BLaER1 (cell line): ENCODE measurements at regions not wholly inside any gene's neighbourhood (a gene's known extent, or its start where the extent isn't known, plus 50 kb on each side); places are given as distances from the start of the nearest gene placed in this dataset.
"Not testable (repeated sequence)": the region's sequence is repeated elsewhere in the genome, so short reads cannot be mapped to it uniquely, and the experiment has no call there.

Experiments used
- H3K27ac ChIP-seq: shearing (Covaris generic); formaldehyde crosslinking; 2 replicates; pipeline ENCODE4 v1.8.1; 2022
- H3K27me3 ChIP-seq: shearing (Covaris generic); formaldehyde crosslinking; 2 replicates; pipeline ENCODE4 v1.8.1; 2022
- H3K36me3 ChIP-seq: shearing (Covaris generic); formaldehyde crosslinking; 2 replicates; pipeline ENCODE4 v1.8.1; 2022
- H3K4me1 ChIP-seq: shearing (Covaris generic); formaldehyde crosslinking; 2 replicates; pipeline ENCODE4 v1.8.1; 2022
- H3K4me2 ChIP-seq: shearing (Covaris generic); formaldehyde crosslinking; 2 replicates; pipeline ENCODE4 v1.8.1; 2022
- H3K4me3 ChIP-seq: shearing (Covaris generic); formaldehyde crosslinking; 2 replicates; pipeline ENCODE4 v1.8.1; 2022
- H3K9ac ChIP-seq: shearing (Covaris generic); formaldehyde crosslinking; 2 replicates; pipeline ENCODE4 v1.8.1; 2022
- H3K9me3 ChIP-seq: shearing (Covaris generic); formaldehyde crosslinking; 2 replicates; pipeline ENCODE4 v1.8.1; 2022
- H4K20me1 ChIP-seq: shearing (Covaris generic); formaldehyde crosslinking; 2 replicates; pipeline ENCODE4 v1.8.1; 2022
- Cebpa-rat ChIP-seq: shearing (Covaris generic); IDR thresholded peaks from 2 replicates; pipeline ENCODE4 v1.8.1; 2022

DNA sequence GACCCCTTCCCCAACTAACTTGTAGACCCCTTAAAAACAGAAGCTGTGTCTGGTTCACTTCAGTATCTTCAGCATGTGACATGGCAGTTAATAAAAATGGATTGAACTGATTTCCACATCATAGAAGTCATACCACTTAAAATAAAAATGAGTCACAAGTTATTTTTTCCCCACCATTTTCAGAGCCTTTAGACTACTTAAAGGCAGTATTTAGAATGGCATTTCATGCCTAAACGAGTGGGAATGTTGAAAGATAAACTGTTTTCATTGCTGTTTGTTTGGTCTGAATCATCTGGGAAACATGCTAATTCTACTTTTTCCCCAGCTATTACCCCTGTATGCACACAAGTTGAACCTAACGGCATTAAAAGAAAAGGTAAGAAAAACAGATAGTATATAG lies 324.0 kb downstream of the RAB38 start:
- no peak overlapping the region for H3K9ac ChIP-seq
- no peaks in the 10 kb centered on the region for H3K27me3 ChIP-seq
- no peak for TF ChIP-seq Cebpa-rat
- H3K9me3 ChIP-seq = no peaks in the 10 kb centered on the region
- H3K4me2 ChIP-seq = no peak overlapping the region
- no peaks in the 10 kb centered on the region for H3K4me1 ChIP-seq
- H3K4me3 ChIP-seq = no peak overlapping the region
- no peaks in the 10 kb centered on the region for H4K20me1 ChIP-seq
- no peak overlapping the region for H3K27ac ChIP-seq
- H3K36me3 ChIP-seq = no peaks in the 10 kb centered on the region

DNA sequence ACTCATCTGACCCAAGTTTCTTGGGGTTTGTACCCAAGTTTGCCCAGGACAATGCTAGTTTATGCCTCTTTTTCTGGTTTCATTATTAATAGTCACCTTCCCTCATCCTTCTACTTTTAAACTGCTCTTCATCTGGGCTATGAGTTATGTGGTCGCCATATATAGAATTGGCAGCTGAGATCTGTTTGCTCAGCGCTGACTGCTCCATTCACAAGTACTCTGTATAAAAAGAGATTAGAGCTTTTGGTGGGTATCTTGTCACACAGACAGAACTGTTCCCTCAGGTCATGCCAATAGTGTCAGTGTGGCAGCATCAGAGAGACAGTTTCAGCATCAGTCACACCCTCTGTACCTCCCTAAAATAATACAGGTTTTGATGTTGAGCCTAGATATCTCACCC lies 326.0 kb downstream of the RAB38 start:
- Histone ChIP-seq H3K9ac (no peak overlapping the region), H3K36me3 (no peaks in the 10 kb centered on the region), H3K9me3 (no peaks in the 10 kb centered on the region), H3K4me3 (no peak overlapping the region), H3K4me1 (no peaks in the 10 kb centered on the region), H3K27ac (no peak overlapping the region), H4K20me1 (no peaks in the 10 kb centered on the region), H3K4me2 (no peak overlapping the region), H3K27me3 (no peaks in the 10 kb centered on the region)
- TF ChIP-seq Cebpa-rat = no peak

DNA sequence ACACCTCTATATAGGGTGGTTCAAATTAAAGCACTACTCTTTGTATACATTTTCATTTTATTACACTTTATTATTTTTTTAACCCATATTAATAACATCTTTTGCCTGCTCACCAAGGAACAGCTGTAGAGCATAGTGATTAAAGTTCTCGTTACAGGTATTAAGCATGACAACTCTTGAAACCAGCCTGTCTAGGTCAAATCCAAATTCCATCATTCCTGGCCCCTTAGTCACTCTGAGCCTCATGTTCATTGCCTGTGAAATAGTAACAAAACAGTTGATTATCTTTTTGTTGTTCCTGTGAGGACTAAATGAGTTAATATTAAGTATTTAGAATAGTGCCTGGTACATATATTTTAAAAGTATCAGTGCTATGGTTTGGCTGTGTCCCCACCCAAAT lies 334.5 kb downstream of the RAB38 start:
- H3K4me2 ChIP-seq = no peak overlapping the region
- H3K9me3 ChIP-seq = no peaks in the 10 kb centered on the region
- no peak overlapping the region for H3K27ac ChIP-seq
- no peaks in the 10 kb centered on the region for H3K4me1 ChIP-seq
- no peak overlapping the region for H3K9ac ChIP-seq
- no peaks in the 10 kb centered on the region for H3K36me3 ChIP-seq
- H4K20me1 ChIP-seq = no peaks in the 10 kb centered on the region
- TF ChIP-seq Cebpa-rat = no peak
- H3K4me3 ChIP-seq = no peak overlapping the region
- no peaks in the 10 kb centered on the region for H3K27me3 ChIP-seq

DNA sequence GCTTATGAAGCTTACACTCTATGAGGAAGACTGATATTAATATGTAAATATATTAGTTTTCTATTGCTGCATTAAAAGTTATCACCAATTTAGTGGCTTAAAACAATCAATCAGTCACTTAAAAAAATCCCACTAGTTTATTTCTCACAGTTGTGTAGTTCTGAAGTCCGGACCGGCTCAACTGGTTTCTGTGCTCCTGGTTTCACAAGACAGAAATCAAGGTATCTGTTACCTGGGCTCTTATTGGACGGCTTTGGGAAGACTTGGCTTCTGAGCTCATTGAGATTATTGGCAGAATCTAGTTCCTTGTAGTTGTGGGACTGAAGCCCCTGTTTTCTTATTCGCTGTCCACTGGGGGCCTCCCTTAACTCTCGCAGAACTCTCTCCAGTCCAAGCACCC lies 343.0 kb downstream of the RAB38 start:
- H3K9me3 ChIP-seq = no peaks in the 10 kb centered on the region

DNA sequence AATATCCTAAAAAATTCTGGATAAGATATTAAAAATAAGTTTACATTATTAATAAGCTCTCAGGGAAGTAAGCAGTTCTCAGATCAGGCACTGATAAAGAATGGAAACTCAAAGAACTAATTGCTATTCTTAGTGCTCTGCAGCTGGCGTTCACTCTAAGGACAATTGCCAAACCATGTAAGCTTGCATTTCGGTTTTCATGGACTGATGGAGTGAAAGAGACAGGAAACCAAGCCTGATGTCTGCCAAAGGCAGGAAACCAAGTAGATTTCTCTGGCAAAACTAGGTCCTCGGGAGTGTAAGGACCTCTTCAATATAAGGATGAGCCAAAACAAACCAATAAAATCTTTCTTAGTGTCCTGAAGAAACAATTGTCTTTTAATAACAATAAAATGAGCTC lies 355.2 kb downstream of the RAB38 start:
- no peaks in the 10 kb centered on the region for H3K9me3 ChIP-seq
- H3K4me2 ChIP-seq = peak overlapping the region; percentile 18; the same call in 1 of the 2 replicates
- peaks cover 6% of the 10 kb centered on the region for H3K4me1 ChIP-seq
- H3K9ac ChIP-seq = no peak overlapping the region
- no peak for TF ChIP-seq Cebpa-rat
- H3K4me3 ChIP-seq = no peak overlapping the region
- no peaks in the 10 kb centered on the region for H3K36me3 ChIP-seq
- H3K27ac ChIP-seq = no peak overlapping the region
- no peaks in the 10 kb centered on the region for H3K27me3 ChIP-seq
- no peaks in the 10 kb centered on the region for H4K20me1 ChIP-seq

More for the DNA sequence above, 343.0 kb downstream of the RAB38 start:
- TF ChIP-seq Cebpa-rat = no peak
- H3K27me3 ChIP-seq = no peaks in the 10 kb centered on the region
- no peak overlapping the region for H3K9ac ChIP-seq
- H3K4me2 ChIP-seq = no peak overlapping the region
- H3K4me1 ChIP-seq = no peaks in the 10 kb centered on the region
- H3K4me3 ChIP-seq = no peak overlapping the region
- no peaks in the 10 kb centered on the region for H4K20me1 ChIP-seq
- no peaks in the 10 kb centered on the region for H3K36me3 ChIP-seq
- no peak overlapping the region for H3K27ac ChIP-seq

DNA sequence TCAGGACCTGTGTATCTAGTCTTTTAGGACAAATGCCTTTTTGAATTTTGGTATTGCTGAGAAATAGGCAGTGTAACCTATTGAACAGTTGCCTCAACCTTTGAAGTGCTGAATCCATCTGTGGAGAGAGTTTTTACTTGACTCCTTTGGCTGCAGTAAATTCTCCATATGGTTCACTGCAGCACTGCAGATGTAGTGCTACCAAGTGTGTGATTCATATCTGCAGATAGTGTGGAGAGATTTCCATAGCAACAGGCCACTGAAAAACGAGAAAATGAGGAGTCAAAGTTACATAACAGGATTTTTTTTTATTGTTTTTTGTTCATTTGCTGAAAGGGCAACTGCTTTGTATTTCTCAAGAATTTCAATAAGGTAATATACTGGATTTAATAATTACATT lies 356.1 kb downstream of the RAB38 start:
- H3K9me3 ChIP-seq = no peaks in the 10 kb centered on the region
- no peak for TF ChIP-seq Cebpa-rat
- H3K36me3 ChIP-seq = no peaks in the 10 kb centered on the region
- H3K4me2 ChIP-seq = no peak overlapping the region
- H4K20me1 ChIP-seq = no peaks in the 10 kb centered on the region
- peaks cover 6% of the 10 kb centered on the region for H3K4me1 ChIP-seq
- H3K9ac ChIP-seq = no peak overlapping the region
- H3K27ac ChIP-seq = no peak overlapping the region
- no peak overlapping the region for H3K4me3 ChIP-seq
- H3K27me3 ChIP-seq = no peaks in the 10 kb centered on the region

DNA sequence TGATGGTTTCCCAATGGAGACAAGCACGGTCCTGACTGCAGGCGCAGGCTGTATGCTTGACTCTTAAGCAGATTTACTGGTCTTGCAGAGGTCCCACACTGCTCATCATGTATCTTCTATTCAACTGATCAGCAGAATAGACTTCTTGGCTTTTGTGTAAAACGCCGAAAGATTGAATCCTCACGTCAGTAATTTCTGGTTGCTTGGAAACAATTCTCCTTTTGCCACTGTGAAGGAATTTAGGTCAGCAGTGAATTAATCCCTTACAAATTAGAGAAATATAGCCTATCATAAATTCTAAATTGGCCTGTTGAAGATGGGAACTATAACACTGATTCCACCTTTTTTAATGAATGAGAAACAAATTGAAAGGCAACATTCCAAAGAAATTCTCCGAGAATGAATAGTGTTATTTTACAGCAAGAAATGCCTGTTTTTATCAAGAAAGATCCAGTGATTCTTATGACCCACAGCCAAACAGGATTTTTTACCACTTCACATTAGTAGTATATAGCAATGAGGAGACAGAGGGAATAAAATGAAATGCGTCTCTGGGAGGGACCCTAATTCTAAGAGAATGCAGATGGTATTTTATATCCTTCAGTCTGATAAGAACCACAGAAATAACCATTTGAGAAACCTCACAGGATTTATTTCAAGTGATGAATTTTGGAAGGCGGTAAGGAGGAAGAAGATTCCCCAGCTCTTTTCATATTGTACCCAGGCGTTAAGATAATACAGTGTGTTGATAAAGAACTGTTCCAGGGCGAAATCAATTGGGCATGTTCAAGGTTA lies 362.5 kb downstream of the RAB38 start:
- Histone ChIP-seq H3K9ac (no peak overlapping the region), H3K27me3 (no peaks in the 10 kb centered on the region), H3K27ac (no peak overlapping the region), H3K4me1 (no peaks in the 10 kb centered on the region), H3K9me3 (no peaks in the 10 kb centered on the region), H3K36me3 (no peaks in the 10 kb centered on the region), H3K4me3 (no peak overlapping the region), H4K20me1 (no peaks in the 10 kb centered on the region), H3K4me2 (no peak overlapping the region)
- TF ChIP-seq Cebpa-rat = no peak

DNA sequence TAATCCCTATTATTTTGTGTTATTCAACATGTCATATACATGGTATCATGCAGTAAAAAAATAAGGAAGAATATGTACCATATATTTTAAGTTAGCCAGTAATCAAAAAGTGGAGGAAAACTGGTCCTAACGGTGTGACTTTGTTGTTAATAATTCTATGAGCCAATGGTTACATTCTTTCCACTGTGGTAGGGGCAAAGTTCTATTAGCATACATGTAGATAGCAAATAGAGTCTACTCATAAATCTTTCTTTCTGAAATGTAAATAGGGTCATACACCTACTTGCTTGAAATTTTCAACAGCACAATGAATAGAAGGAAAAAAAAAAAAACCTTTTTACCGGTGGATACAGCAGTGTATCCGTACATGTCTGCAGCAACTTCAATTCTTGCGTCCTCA lies 364.8 kb downstream of the RAB38 start:
- H3K9ac ChIP-seq = no peak overlapping the region
- H3K27ac ChIP-seq = no peak overlapping the region
- no peaks in the 10 kb centered on the region for H3K4me1 ChIP-seq
- no peaks in the 10 kb centered on the region for H4K20me1 ChIP-seq
- no peak overlapping the region for H3K4me3 ChIP-seq
- no peak overlapping the region for H3K4me2 ChIP-seq
- no peaks in the 10 kb centered on the region for H3K27me3 ChIP-seq
- no peaks in the 10 kb centered on the region for H3K36me3 ChIP-seq
- no peaks in the 10 kb centered on the region for H3K9me3 ChIP-seq
- no peak for TF ChIP-seq Cebpa-rat

DNA sequence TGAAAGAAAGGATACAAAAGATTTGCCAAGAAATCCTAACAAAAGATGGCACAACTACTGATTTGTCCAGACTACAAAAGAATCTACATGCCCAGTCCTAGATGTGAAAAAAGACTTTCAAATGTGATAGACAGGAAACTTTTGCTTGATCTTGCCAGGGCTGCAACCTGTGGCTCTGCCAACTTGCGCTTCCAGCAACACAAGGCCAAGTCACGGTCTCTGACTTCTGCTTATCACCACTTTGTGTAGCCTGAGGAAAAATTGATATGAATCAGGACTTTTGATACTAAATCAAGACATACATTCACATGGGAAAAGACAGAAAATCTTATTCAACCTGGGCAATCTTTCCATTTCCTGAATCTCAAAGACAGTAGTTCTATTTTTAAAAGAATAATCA lies 366.0 kb downstream of the RAB38 start:
- Histone ChIP-seq H3K4me3 (no peak overlapping the region), H3K9ac (no peak overlapping the region), H3K4me1 (no peaks in the 10 kb centered on the region), H3K36me3 (no peaks in the 10 kb centered on the region), H3K9me3 (no peaks in the 10 kb centered on the region), H3K4me2 (no peak overlapping the region), H3K27ac (no peak overlapping the region), H3K27me3 (no peaks in the 10 kb centered on the region), H4K20me1 (no peaks in the 10 kb centered on the region)
- TF ChIP-seq Cebpa-rat = no peak

DNA sequence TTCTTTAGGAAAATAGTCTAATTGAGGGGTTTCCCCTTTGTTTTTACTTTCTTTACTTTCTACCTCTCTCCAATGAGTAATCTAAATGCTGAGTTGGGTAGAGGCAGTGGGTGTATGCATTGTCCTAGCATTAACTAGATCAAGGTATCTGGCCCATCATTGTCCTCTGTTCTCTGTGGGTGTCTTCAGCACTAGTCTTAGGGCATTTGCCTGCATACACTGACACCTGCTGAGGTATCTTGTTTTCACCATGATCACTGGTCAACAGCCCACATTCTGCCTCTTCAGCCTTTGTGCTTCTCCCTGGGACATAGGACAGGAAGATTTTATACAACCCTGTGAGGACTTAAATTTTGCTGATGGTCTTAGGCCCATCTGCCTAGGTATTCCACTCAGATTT lies 371.1 kb downstream of the RAB38 start:
- no peak overlapping the region for H3K4me3 ChIP-seq
- H3K27me3 ChIP-seq = no peaks in the 10 kb centered on the region
- TF ChIP-seq Cebpa-rat = no peak
- H3K9ac ChIP-seq = no peak overlapping the region
- H4K20me1 ChIP-seq = no peaks in the 10 kb centered on the region
- H3K36me3 ChIP-seq = no peaks in the 10 kb centered on the region
- H3K4me1 ChIP-seq = no peaks in the 10 kb centered on the region
- no peaks in the 10 kb centered on the region for H3K9me3 ChIP-seq
- H3K4me2 ChIP-seq = no peak overlapping the region
- H3K27ac ChIP-seq = no peak overlapping the region

DNA sequence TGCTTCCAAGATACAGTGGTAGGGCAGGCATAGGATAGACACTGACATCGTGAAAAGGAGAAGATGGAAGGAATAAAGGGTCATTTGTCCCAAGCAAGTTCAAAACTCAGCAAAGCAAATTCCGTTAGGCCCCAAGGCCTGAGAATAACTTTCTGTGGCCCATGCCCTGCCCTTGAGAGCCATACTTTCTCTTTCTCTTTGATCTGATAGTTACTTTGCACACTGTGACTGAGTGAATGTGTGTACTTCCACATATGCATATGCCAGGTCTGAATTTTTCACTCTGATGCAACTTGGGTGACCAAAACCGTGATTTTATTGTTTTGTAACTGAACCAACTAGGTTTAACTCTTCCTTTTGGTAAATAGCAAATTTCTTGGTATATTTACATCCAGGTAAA lies 371.5 kb downstream of the RAB38 start:
- Histone ChIP-seq H3K36me3 (no peaks in the 10 kb centered on the region), H3K27me3 (no peaks in the 10 kb centered on the region), H3K9ac (no peak overlapping the region), H3K27ac (no peak overlapping the region), H3K4me1 (no peaks in the 10 kb centered on the region), H3K4me2 (no peak overlapping the region), H4K20me1 (no peaks in the 10 kb centered on the region), H3K9me3 (no peaks in the 10 kb centered on the region), H3K4me3 (no peak overlapping the region)
- no peak for TF ChIP-seq Cebpa-rat

DNA sequence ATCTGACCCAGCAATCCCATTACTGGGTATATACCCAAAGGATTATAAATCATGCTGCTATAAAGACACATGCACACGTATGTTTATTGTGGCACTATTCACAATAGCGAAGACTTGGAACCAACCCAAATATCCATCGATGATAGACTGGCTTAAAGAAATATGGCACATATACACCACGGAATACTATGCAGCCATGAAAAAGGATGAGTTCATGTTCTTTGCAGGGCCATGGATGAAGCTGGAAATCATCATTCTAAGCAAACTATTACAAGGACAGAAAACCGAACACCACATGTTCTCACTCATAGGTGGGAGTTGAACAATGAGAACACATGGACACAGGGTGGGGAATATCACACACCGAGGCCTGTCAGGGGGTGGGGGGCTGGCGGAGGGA lies 390.4 kb downstream of the RAB38 start:
- not testable (repeated sequence) for H3K4me1 ChIP-seq, H3K27ac ChIP-seq, H3K4me3 ChIP-seq, H4K20me1 ChIP-seq, H3K4me2 ChIP-seq, H3K9me3 ChIP-seq, H3K36me3 ChIP-seq, H3K27me3 ChIP-seq, H3K9ac ChIP-seq
